HEK293 (cell line): ENCODE measurements at regions not wholly inside any gene's neighbourhood (a gene's known extent, or its start where the extent isn't known, plus 50 kb on each side); places are given as distances from the start of the nearest gene placed in this dataset.

Experiments used
- CTCF ChIA-PET: fragments of 350-600 bp; formaldehyde crosslinking; extraction: SDS; loops from one replicate; lab custom pipeline; 2021; ENCODE audit warnings: antibody characterized with exemption; lab: Yijun Ruan, JAX
- POLR2A ChIA-PET: fragments of 300-600 bp; formaldehyde crosslinking; extraction: SDS; loops from one replicate; lab custom pipeline; 2020; ENCODE audit warnings: antibody characterized with exemption, inconsistent platforms; lab: Yijun Ruan, JAX
- H3K27ac ChIP-seq: fragments of 200-500 bp; sonication (Bioruptor generic); 2 replicates; pipeline ENCODE4 v1.5.1; 2014; ENCODE audit warnings: low read depth, low read length, control low read depth, inconsistent platforms; ENCODE audit errors: extremely low read depth
- H3K36me3 ChIP-seq, 2 experiments: fragments of 200-500 bp in 1 of 2; sonication (Bioruptor generic) in 1 of 2; 1 replicate in 1 of 2; 2 replicates in 1 of 2; pipeline ENCODE4 v1.5.1; 2014 to 2017; ENCODE audit warnings: inconsistent platforms in 2 of 2, low read length in 2 of 2; ENCODE audit not compliant: control insufficient read depth in 2 of 2, insufficient read depth in 1 of 2
- H3K4me1 ChIP-seq: fragments of 200-500 bp; sonication (Bioruptor generic); 2 replicates; pipeline ENCODE4 v1.5.1; 2014; ENCODE audit warnings: mild to moderate bottlenecking, low read length, inconsistent platforms; ENCODE audit not compliant: control insufficient read depth, insufficient read depth
- H3K4me3 ChIP-seq: 2 replicates; pipeline ENCODE4 v1.5.1; 2011; ENCODE audit warnings: low read depth, mild to moderate bottlenecking, control low read depth, low read length, moderate library complexity
- H3K9me3 ChIP-seq: fragments of 200-500 bp; sonication (Bioruptor generic); 2 replicates; pipeline ENCODE4 v1.5.1; 2014; ENCODE audit warnings: low read depth, low read length, inconsistent platforms; ENCODE audit not compliant: control insufficient read depth, insufficient read depth
- BCL6B ChIP-seq: fragments of 450-650 bp; formaldehyde crosslinking; IDR thresholded peaks from 2 replicates; pipeline ENCODE4 v1.5.1; 2017; ENCODE audit warnings: missing biosample characterization, missing genetic modification characterization
- HIC1 ChIP-seq: fragments of 450-650 bp; formaldehyde crosslinking; IDR thresholded peaks from 2 replicates; pipeline ENCODE4 v1.5.1; 2016; ENCODE audit warnings: missing biosample characterization, missing genetic modification characterization
- INSM2 ChIP-seq: fragments of 450-650 bp; formaldehyde crosslinking; IDR thresholded peaks from 2 replicates; pipeline ENCODE4 v1.5.1; 2016; ENCODE audit warnings: missing biosample characterization, missing genetic modification characterization
- KLF17 ChIP-seq: fragments of 450-650 bp; formaldehyde crosslinking; IDR thresholded peaks from 2 replicates; pipeline ENCODE4 v1.5.1; 2016; ENCODE audit warnings: missing biosample characterization, missing genetic modification characterization
- MEIS1 ChIP-seq: sonication (generic); formaldehyde crosslinking; IDR thresholded peaks from 2 replicates; pipeline ENCODE4 v1.8.1; 2022; ENCODE audit warnings: missing genetic modification reagents, mild to moderate bottlenecking, borderline replicate concordance
- SETDB1 ChIP-seq: IDR thresholded peaks from one replicate; pipeline ENCODE4 v1.6.1; 2017; ENCODE audit warnings: mild to moderate bottlenecking, low read length, moderate library complexity, mixed read lengths; ENCODE audit not compliant: insufficient read length
- TRIM28 ChIP-seq: IDR thresholded peaks from 2 replicates; pipeline ENCODE4 v1.6.1; 2011; ENCODE audit warnings: low read length, control low read depth, borderline replicate concordance
- YY2 ChIP-seq: fragments of 450-650 bp; formaldehyde crosslinking; IDR thresholded peaks from 2 replicates; pipeline ENCODE4 v1.5.1; 2016; ENCODE audit warnings: missing biosample characterization, missing genetic modification characterization
- ZBTB1 ChIP-seq: fragments of 450-650 bp; formaldehyde crosslinking; IDR thresholded peaks from 2 replicates; pipeline ENCODE4 v1.5.1; 2016; ENCODE audit warnings: missing biosample characterization, missing genetic modification characterization
- ZBTB10 ChIP-seq: fragments of 450-650 bp; formaldehyde crosslinking; IDR thresholded peaks from 2 replicates; pipeline ENCODE4 v1.5.1; 2016; ENCODE audit warnings: missing biosample characterization, missing genetic modification characterization
- ZBTB7A ChIP-seq: fragments of 450-650 bp; formaldehyde crosslinking; IDR thresholded peaks from 2 replicates; pipeline ENCODE4 v1.5.1; 2016; ENCODE audit warnings: low read depth, missing biosample characterization, missing genetic modification characterization
- ZFP37 ChIP-seq: fragments of 450-650 bp; formaldehyde crosslinking; IDR thresholded peaks from 2 replicates; pipeline ENCODE4 v1.5.1; 2016; ENCODE audit warnings: missing biosample characterization, missing genetic modification characterization
- ZNF121 ChIP-seq: fragments of 450-650 bp; formaldehyde crosslinking; IDR thresholded peaks from 2 replicates; pipeline ENCODE4 v1.5.1; 2016; ENCODE audit warnings: missing biosample characterization, missing genetic modification characterization
- ZNF157 ChIP-seq: fragments of 450-650 bp; formaldehyde crosslinking; IDR thresholded peaks from 2 replicates; pipeline ENCODE4 v1.5.1; 2016; ENCODE audit warnings: missing biosample characterization, missing genetic modification characterization
- ZNF184 ChIP-seq: fragments of 450-650 bp; IDR thresholded peaks from 2 replicates; pipeline ENCODE4 v1.5.1; 2018; ENCODE audit warnings: missing biosample characterization, mild to moderate bottlenecking, missing genetic modification characterization
- ZNF19 ChIP-seq: fragments of 450-650 bp; formaldehyde crosslinking; IDR thresholded peaks from 2 replicates; pipeline ENCODE4; 2016; ENCODE audit warnings: missing biosample characterization, missing genetic modification characterization, low read depth
- ZNF214 ChIP-seq: fragments of 450-650 bp; formaldehyde crosslinking; IDR thresholded peaks from 2 replicates; pipeline ENCODE4 v1.5.1; 2017; ENCODE audit warnings: missing biosample characterization, mild to moderate bottlenecking, missing genetic modification characterization, borderline replicate concordance
- ZNF350 ChIP-seq: fragments of 450-650 bp; formaldehyde crosslinking; IDR thresholded peaks from 2 replicates; pipeline ENCODE4 v1.5.0; 2017; ENCODE audit warnings: missing biosample characterization, mild to moderate bottlenecking, missing genetic modification characterization
- ZNF404 ChIP-seq: fragments of 450-650 bp; formaldehyde crosslinking; IDR thresholded peaks from 2 replicates; pipeline ENCODE4 v1.5.1; 2017; ENCODE audit warnings: missing biosample characterization, missing genetic modification characterization
- ZNF510 ChIP-seq: fragments of 450-650 bp; formaldehyde crosslinking; IDR thresholded peaks from 2 replicates; pipeline ENCODE4 v1.5.1; 2018; ENCODE audit warnings: mild to moderate bottlenecking, missing genetic modification characterization, missing biosample characterization; ENCODE audit not compliant: insufficient replicate concordance
- ZNF555 ChIP-seq: fragments of 450-650 bp; formaldehyde crosslinking; conservative IDR thresholded peaks from 2 replicates; pipeline ENCODE4 v1.5.1; 2017; ENCODE audit warnings: missing biosample characterization, mild to moderate bottlenecking, missing genetic modification characterization, inconsistent platforms
- ZNF645 ChIP-seq: fragments of 450-650 bp; formaldehyde crosslinking; IDR thresholded peaks from 2 replicates; pipeline ENCODE4; 2016; ENCODE audit warnings: missing biosample characterization, missing genetic modification characterization
- ZNF768 ChIP-seq: fragments of 450-650 bp; formaldehyde crosslinking; IDR thresholded peaks from 2 replicates; pipeline ENCODE4 v1.5.1; 2018; ENCODE audit warnings: missing biosample characterization, mild to moderate bottlenecking, missing genetic modification characterization
- ZNF791 ChIP-seq: fragments of 450-650 bp; formaldehyde crosslinking; IDR thresholded peaks from 2 replicates; pipeline ENCODE4 v1.5.1; 2016; ENCODE audit warnings: missing biosample characterization, missing genetic modification characterization
- ZSCAN16 ChIP-seq: fragments of 450-650 bp; formaldehyde crosslinking; IDR thresholded peaks from 2 replicates; pipeline ENCODE4 v1.5.1; 2016; ENCODE audit warnings: missing biosample characterization, missing genetic modification characterization

- Histone ChIP-seq H3K9me3 (no peaks in the 10 kb centered on the region), H3K4me1 (no peaks in the 10 kb centered on the region), H3K36me3 (no peaks in the 10 kb centered on the region), H3K27ac (no peak overlapping the region), H3K4me3 (no peak overlapping the region)
- ChIA-PET CTCF (interaction anchor here (0.7 kb wide), 1 partner anchor 17 kb away, joined by 3 read pairs; no protein-coding TSS in a partner anchor), POLR2A (no interaction called here)
- no peak for TF ChIP-seq YY2
- no peak for TF ChIP-seq HIC1 (tag by site-specific recombination)
- TF ChIP-seq ZNF157 (tag by site-specific recombination) = no peak
- no peak for TF ChIP-seq ZNF510 (tag by site-specific recombination)
- TF ChIP-seq BCL6B (tag by site-specific recombination) = no peak
- peak; percentile 90 for TF ChIP-seq TRIM28
- TF ChIP-seq ZNF214 = no peak
- no peak for TF ChIP-seq ZBTB7A (tag by site-specific recombination)
- no peak for TF ChIP-seq ZNF184
- TF ChIP-seq ZBTB10 (tag by site-specific recombination) = no peak
- TF ChIP-seq ZNF404 (tag by site-specific recombination) = no peak
- TF ChIP-seq ZNF19 (tag by site-specific recombination) = no peak
- TF ChIP-seq ZNF791 (tag by site-specific recombination) = peak; percentile 96
- no peak for TF ChIP-seq ZNF121 (tag by site-specific recombination)
- no peak for TF ChIP-seq ZNF768 (tag by site-specific recombination)
- TF ChIP-seq INSM2 (tag by site-specific recombination) = no peak
- TF ChIP-seq ZNF555 (tag by site-specific recombination) = no peak
- no peak for TF ChIP-seq ZNF645 (tag by site-specific recombination)
- no peak for TF ChIP-seq ZNF350 (tag by site-specific recombination)
- TF ChIP-seq ZSCAN16 (tag by site-specific recombination) = no peak
- no peak for TF ChIP-seq ZBTB1 (tag by site-specific recombination)
- no peak for TF ChIP-seq MEIS1 (CRISPR knock-in tag)
- no peak for TF ChIP-seq ZFP37 (tag by site-specific recombination)
- peak; percentile 95 for TF ChIP-seq SETDB1
- TF ChIP-seq KLF17 = no peak
Observed at GRCh38 chr11:115950660-115951059, 446.4 kb upstream of the CADM1 start.
